ENCODE measurements at regions not wholly inside any gene's neighbourhood (a gene's known extent, or its start where the extent isn't known, plus 50 kb on each side); places are given as distances from the start of the nearest gene placed in this dataset.

DNA sequence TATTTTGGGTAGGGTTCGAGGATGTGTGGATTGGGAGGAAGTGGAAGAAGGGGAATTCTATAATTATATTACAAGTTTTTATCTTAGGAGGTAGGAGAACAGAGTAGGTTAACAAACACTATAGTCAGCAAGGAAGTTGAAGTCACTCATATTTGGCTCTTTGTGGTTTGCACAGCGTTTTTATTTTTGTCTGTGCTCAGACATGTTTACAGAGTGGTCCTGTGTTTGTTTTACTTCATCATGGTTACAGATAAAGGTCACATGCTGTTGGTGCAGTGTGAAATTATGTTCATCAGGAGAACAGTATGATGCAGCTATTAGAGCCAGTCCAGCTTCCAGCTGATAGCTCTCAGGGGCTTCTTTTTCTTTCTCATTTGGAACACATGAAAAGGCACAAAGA, 299.9 kb upstream of the SFRP2 start:
- no peak overlapping the region for H3K4me3 ChIP-seq
- FAIRE-seq (no peak), ATAC-seq (no peak), DNase-seq (no peak)
- no peak overlapping the region for H3K27ac ChIP-seq
- 26 to 33% methylated on average over 2 of the region's 2 CpGs for WGBS, 2 donors
- no peaks in the 10 kb centered on the region for H3K9me3 ChIP-seq
- no peaks in the 10 kb centered on the region for H3K27me3 ChIP-seq
- no peaks in the 10 kb centered on the region for H3K36me3 ChIP-seq
- TF ChIP-seq, protein P1, sequence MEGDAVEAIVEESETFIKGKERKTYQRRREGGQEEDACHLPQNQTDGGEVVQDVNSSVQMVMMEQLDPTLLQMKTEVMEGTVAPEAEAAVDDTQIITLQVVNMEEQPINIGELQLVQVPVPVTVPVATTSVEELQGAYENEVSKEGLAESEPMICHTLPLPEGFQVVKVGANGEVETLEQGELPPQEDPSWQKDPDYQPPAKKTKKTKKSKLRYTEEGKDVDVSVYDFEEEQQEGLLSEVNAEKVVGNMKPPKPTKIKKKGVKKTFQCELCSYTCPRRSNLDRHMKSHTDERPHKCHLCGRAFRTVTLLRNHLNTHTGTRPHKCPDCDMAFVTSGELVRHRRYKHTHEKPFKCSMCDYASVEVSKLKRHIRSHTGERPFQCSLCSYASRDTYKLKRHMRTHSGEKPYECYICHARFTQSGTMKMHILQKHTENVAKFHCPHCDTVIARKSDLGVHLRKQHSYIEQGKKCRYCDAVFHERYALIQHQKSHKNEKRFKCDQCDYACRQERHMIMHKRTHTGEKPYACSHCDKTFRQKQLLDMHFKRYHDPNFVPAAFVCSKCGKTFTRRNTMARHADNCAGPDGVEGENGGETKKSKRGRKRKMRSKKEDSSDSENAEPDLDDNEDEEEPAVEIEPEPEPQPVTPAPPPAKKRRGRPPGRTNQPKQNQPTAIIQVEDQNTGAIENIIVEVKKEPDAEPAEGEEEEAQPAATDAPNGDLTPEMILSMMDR (IDR thresholded peaks at IDR 0.05) = no peak
- no peaks in the 10 kb centered on the region for H3K4me1 ChIP-seq
- intact Hi-C loops (cut with DNase I) = no loop called here

DNA sequence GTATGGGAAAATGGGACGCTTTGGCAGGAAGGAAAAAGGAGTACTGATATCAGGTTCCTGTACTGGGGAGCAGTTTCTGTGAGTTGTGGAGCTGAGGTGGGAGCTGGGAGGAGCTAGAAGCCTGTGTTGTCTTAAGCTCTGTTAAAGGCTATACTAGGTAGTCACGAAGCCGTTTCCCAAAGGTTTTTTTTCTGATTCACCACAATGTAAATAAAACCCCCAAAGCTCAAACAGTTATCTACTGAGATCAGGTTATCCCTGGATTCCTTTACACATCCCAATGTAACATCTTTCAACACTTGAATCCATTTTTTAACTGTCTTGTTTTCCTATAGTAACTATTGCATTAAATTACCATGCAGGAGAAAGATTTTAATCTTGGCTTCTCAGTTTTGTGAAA, 297.4 kb upstream of the SFRP2 start:
- FAIRE-seq (no peak), DNase-seq (no peak), ATAC-seq (no peak)
- no peaks in the 10 kb centered on the region for H3K27me3 ChIP-seq
- intact Hi-C loops (cut with DNase I) = no loop called here
- TF ChIP-seq, protein P1 (IDR thresholded peaks at IDR 0.05) = no peak
- no peaks in the 10 kb centered on the region for H3K4me1 ChIP-seq
- no peak overlapping the region for H3K27ac ChIP-seq
- WGBS, 2 donors = 30 to 32% methylated on average over 3 of the region's 3 CpGs
- H3K4me3 ChIP-seq = no peak overlapping the region
- no peaks in the 10 kb centered on the region for H3K36me3 ChIP-seq
- H3K9me3 ChIP-seq = no peaks in the 10 kb centered on the region

DNA sequence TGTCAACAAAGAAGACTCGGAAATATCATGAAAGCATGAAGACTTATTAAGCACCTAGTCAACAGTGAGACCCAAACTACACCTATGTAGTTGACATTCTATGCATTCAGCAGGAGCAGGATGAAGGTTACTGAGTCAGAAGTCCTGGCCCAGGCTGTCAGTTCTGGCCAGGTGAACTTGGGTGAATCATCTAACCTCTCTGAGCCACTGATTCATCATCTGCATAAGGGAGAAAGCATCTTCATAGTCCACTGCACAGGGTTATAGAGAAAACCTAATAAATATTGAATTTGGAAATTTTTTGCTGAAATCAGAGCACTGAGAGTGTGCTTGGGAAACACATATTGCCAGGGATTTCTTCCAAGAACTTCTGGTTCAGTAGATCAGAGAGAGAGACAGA, 296.0 kb upstream of the SFRP2 start:
- no peak for FAIRE-seq
- WGBS, 2 donors = 85 to 88% methylated on average over 1 of the region's 1 CpG
- no peaks in the 10 kb centered on the region for H3K27me3 ChIP-seq
- TF ChIP-seq, protein P1 (IDR thresholded peaks at IDR 0.05) = no peak
- H3K9me3 ChIP-seq = no peaks in the 10 kb centered on the region
- DNase-seq = no peak
- H3K36me3 ChIP-seq = no peaks in the 10 kb centered on the region
- no peak for ATAC-seq
- no peaks in the 10 kb centered on the region for H3K4me1 ChIP-seq
- H3K27ac ChIP-seq = no peak overlapping the region
- H3K4me3 ChIP-seq = no peak overlapping the region
- intact Hi-C loops (cut with DNase I) = no loop called here

DNA sequence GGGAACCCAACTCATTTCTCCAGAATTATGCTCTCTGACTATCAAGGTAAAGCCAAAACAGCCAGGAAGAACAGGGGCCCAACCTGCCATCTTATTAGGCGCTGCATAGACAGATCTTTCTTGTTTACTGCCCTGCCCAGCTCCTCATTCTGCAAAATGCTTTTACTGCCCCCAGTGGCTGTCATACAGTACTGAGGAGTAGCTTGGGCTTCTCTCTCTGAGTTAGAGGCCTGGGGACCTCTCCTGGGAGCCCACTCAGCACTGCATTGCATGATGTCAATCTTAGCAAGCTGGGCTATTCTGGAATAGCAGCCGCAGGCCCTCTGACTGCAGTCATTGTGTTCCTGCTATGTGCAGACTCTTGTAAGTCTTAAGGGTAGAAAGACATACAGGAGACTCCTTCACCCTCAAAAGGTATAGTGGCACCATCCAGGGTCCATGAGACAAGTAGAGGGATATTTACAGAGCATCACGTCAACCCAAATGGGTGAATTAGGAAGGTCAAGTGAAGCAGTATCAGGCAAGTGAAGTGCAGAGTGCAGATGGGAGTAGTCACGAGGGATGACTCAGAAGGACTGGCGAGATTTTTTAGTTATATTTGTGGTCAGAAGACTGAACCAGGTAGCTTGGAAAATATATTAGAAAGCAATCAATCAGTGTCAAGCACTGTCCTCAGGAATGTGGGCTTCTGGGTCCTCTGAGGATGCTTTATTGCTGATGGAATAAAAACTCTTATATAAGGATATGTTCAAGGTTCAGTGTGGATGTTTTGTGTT, 294.1 kb upstream of the SFRP2 start:
- 83 to 88% methylated on average over 5 of the region's 5 CpGs for WGBS, 2 donors
- intact Hi-C loops (cut with DNase I) = no loop called here
- FAIRE-seq = no peak

DNA sequence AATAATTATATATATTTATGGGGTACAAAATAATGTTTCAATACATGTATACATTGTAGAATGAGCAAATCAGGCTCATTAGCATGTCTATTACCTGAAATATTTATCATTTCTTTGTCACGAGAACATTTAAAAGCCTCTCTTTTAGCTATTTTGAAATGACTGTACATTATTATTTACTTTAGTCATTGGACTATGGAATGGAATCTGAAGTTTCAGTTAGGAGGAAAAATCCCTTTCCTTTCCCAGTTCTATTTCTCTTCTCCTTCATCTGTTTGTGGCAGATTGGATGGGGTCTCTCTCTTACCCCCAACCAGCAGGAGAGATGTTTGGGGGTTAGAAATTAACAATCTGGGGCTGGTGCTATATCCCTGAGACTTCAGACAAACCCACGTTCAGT, 292.5 kb upstream of the SFRP2 start:
- intact Hi-C loops (cut with DNase I) = no loop called here
- TF ChIP-seq, protein P1 (IDR thresholded peaks at IDR 0.05) = no peak
- Histone ChIP-seq H3K27ac (no peak overlapping the region), H3K27me3 (no peaks in the 10 kb centered on the region), H3K4me3 (no peak overlapping the region), H3K4me1 (no peaks in the 10 kb centered on the region), H3K36me3 (no peaks in the 10 kb centered on the region), H3K9me3 (no peaks in the 10 kb centered on the region)
- 77 to 89% methylated on average over 2 of the region's 2 CpGs for WGBS, 2 donors
- ATAC-seq (no peak), DNase-seq (no peak), FAIRE-seq (no peak)

More for the DNA sequence above, 294.1 kb upstream of the SFRP2 start:
- Histone ChIP-seq H3K27ac (no peak overlapping the region), H3K4me1 (no peaks in the 10 kb centered on the region), H3K27me3 (no peaks in the 10 kb centered on the region), H3K36me3 (no peaks in the 10 kb centered on the region), H3K9me3 (no peaks in the 10 kb centered on the region), H3K4me3 (no peak overlapping the region)
- TF ChIP-seq, protein P1 (IDR thresholded peaks at IDR 0.05) = no peak
- ATAC-seq (peak in 1 of 4 donors; percentile 17), DNase-seq (no peak)
